ENCODE measurements at regions not wholly inside any gene's neighbourhood (a gene's known extent, or its start where the extent isn't known, plus 50 kb on each side); places are given as distances from the start of the nearest gene placed in this dataset.

- TF ChIP-seq ZNF513 (tag by site-specific recombination; IDR thresholded peaks at IDR 0.05) (no peak), ZNF544 (tag by site-specific recombination; IDR thresholded peaks at IDR 0.05) (no peak), ZNF621 (tag by site-specific recombination; IDR thresholded peaks at IDR 0.05) (no peak), ZNF423 (tag by site-specific recombination; IDR thresholded peaks at IDR 0.05) (no peak), ZNF138 (tag by site-specific recombination; IDR thresholded peaks at IDR 0.05; ENCODE audit: borderline replicate concordance) (no peak), ZXDB (tag by site-specific recombination; IDR thresholded peaks at IDR 0.05) (no peak), RBAK (tag by site-specific recombination; IDR thresholded peaks at IDR 0.05) (no peak), ZNF585B (tag by site-specific recombination; IDR thresholded peaks at IDR 0.05) (no peak)
- TF ChIP-seq, protein P1, sequence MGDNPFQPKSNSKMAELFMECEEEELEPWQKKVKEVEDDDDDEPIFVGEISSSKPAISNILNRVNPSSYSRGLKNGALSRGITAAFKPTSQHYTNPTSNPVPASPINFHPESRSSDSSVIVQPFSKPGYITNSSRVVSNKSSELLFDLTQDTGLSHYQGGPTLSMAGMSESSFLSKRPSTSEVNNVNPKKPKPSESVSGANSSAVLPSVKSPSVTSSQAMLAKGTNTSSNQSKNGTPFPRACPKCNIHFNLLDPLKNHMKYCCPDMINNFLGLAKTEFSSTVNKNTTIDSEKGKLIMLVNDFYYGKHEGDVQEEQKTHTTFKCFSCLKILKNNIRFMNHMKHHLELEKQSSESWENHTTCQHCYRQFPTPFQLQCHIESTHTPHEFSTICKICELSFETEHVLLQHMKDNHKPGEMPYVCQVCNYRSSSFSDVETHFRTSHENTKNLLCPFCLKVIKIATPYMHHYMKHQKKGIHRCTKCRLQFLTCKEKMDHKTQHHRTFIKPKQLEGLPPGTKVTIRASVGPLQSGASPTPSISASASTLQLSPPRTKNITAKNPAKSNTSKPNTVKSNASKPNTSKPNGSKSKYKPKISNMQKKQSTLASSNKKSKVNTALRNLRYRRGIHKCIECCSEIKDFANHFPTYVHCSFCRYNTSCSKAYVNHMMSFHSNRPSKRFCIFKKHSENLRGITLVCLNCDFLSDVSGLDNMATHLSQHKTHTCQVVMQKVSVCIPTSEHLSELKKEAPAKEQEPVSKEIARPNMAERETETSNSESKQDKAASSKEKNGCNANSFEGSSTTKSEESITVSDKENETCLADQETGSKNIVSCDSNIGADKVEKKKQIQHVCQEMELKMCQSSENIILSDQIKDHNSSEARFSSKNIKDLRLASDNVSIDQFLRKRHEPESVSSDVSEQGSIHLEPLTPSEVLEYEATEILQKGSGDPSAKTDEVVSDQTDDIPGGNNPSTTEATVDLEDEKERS (tag by site-specific recombination; IDR thresholded peaks at IDR 0.05), result no peak
- TF ChIP-seq, protein P2, sequence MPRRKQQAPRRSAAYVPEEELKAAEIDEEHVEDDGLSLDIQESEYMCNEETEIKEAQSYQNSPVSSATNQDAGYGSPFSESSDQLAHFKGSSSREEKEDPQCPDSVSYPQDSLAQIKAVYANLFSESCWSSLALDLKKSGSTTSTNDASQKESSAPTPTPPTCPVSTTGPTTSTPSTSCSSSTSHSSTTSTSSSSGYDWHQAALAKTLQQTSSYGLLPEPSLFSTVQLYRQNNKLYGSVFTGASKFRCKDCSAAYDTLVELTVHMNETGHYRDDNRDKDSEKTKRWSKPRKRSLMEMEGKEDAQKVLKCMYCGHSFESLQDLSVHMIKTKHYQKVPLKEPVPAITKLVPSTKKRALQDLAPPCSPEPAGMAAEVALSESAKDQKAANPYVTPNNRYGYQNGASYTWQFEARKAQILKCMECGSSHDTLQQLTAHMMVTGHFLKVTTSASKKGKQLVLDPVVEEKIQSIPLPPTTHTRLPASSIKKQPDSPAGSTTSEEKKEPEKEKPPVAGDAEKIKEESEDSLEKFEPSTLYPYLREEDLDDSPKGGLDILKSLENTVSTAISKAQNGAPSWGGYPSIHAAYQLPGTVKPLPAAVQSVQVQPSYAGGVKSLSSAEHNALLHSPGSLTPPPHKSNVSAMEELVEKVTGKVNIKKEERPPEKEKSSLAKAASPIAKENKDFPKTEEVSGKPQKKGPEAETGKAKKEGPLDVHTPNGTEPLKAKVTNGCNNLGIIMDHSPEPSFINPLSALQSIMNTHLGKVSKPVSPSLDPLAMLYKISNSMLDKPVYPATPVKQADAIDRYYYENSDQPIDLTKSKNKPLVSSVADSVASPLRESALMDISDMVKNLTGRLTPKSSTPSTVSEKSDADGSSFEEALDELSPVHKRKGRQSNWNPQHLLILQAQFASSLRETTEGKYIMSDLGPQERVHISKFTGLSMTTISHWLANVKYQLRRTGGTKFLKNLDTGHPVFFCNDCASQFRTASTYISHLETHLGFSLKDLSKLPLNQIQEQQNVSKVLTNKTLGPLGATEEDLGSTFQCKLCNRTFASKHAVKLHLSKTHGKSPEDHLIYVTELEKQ (tag by site-specific recombination; IDR thresholded peaks at IDR 0.05; ENCODE audit: borderline replicate concordance), result peak; percentile 35; the same call in 1 of the 2 replicates
- TF ChIP-seq, protein P3, sequence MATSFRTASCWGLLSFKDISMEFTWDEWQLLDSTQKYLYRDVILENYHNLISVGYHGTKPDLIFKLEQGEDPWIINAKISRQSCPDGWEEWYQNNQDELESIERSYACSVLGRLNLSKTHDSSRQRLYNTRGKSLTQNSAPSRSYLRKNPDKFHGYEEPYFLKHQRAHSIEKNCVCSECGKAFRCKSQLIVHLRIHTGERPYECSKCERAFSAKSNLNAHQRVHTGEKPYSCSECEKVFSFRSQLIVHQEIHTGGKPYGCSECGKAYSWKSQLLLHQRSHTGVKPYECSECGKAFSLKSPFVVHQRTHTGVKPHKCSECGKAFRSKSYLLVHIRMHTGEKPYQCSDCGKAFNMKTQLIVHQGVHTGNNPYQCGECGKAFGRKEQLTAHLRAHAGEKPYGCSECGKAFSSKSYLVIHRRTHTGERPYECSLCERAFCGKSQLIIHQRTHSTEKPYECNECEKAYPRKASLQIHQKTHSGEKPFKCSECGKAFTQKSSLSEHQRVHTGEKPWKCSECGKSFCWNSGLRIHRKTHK (tag by site-specific recombination; IDR thresholded peaks at IDR 0.05), result no peak
These were observed 110.4 kb upstream of the ARMC2 start (continued) for GRCh38 chr6:108737594-108738546.

GRCh38 chr6:108738684-108739416, 109.4 kb upstream of the ARMC2 start:
- Histone ChIP-seq H3K36me3 (ENCODE audit: control insufficient read depth in 2 of 2, insufficient read depth in 1 of 2, low read length in 2 of 2) (no peaks in the 10 kb centered on the region), H3K4me3 (ENCODE audit: low read depth, low read length) (no peak overlapping the region), H3K9me3 (ENCODE audit: control insufficient read depth, insufficient read depth, low read depth, low read length) (no peaks in the 10 kb centered on the region), H3K27ac (ENCODE audit: extremely low read depth, low read depth, low read length) (no peak overlapping the region), H3K4me1 (ENCODE audit: control insufficient read depth, insufficient read depth, low read length) (no peaks in the 10 kb centered on the region)
- ChIA-PET CTCF (interaction anchor here (0.6 to 0.9 kb wide), 2 partner anchors 21 to 44 kb away, joined by 3 read pairs; no protein-coding TSS in a partner anchor), POLR2A (interaction anchor here (0.6 kb wide), 1 partner anchor 178 kb away, joined by 4 read pairs; the partner anchor contains the start of gene FOXO3)
- TF ChIP-seq PRDM1 (tag by site-specific recombination; IDR thresholded peaks at IDR 0.05), result no peak
- no peak for TF ChIP-seq ZNF626 (tag by site-specific recombination; IDR thresholded peaks at IDR 0.05)
- TF ChIP-seq ZNF544 (tag by site-specific recombination; IDR thresholded peaks at IDR 0.05), result no peak
- TF ChIP-seq ZNF777 (tag by site-specific recombination; IDR thresholded peaks at IDR 0.05; ENCODE audit: borderline replicate concordance), result no peak
- TF ChIP-seq HIC1 (tag by site-specific recombination; IDR thresholded peaks at IDR 0.05), result no peak
- TF ChIP-seq, protein P4, sequence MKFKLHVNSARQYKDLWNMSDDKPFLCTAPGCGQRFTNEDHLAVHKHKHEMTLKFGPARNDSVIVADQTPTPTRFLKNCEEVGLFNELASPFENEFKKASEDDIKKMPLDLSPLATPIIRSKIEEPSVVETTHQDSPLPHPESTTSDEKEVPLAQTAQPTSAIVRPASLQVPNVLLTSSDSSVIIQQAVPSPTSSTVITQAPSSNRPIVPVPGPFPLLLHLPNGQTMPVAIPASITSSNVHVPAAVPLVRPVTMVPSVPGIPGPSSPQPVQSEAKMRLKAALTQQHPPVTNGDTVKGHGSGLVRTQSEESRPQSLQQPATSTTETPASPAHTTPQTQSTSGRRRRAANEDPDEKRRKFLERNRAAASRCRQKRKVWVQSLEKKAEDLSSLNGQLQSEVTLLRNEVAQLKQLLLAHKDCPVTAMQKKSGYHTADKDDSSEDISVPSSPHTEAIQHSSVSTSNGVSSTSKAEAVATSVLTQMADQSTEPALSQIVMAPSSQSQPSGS (tag by site-specific recombination; IDR thresholded peaks at IDR 0.05; ENCODE audit: low read depth), result no peak
- TF ChIP-seq GLIS1 (tag by site-specific recombination; IDR thresholded peaks at IDR 0.05), result no peak
- TF ChIP-seq ZNF335 (tag by site-specific recombination; conservative IDR thresholded peaks at IDR 0.05), result peak; percentile 50

Measured in HEK293 (cell line).